Activated naive CD8-positive, alpha-beta T cell treated with anti-CD3 and anti-CD28 coated beads, Interleukin-2, amount 10 ng/mL, durations not matched to agents 7 days and 5 days (primary cell): ENCODE measurements at regions not wholly inside any gene's neighbourhood (a gene's known extent, or its start where the extent isn't known, plus 50 kb on each side); places are given as distances from the start of the nearest gene placed in this dataset.

ENCODE experiments used
- ATAC-seq: fragments of 150-1000 bp; cut with Tn5 transposase; one replicate; pipeline ENCODE4 v1.10.0; 2021; ENCODE audit warnings: low read depth, moderate library complexity
- POLR2A ChIA-PET: fragments of 350-600 bp; sonication (Branson Sonifier 250); formaldehyde crosslinking; loops from one replicate; lab custom pipeline; 2021; ENCODE audit warnings: antibody characterized with exemption; lab: Charles Lee
- DNase-seq: peaks from one replicate; pipeline ENCODE4 v3.0.0; 2021
- H3K27ac Mint-ChIP-seq: one replicate; pipeline ENCODE4 v1.8.0; 2022; ENCODE audit warnings: mild to moderate bottlenecking, mixed read lengths
- H3K27me3 Mint-ChIP-seq: one replicate; pipeline ENCODE4 v1.8.0; 2022; ENCODE audit warnings: mild to moderate bottlenecking, moderate library complexity, mixed read lengths
- H3K36me3 Mint-ChIP-seq: one replicate; pipeline ENCODE4 v1.8.0; 2021; ENCODE audit warnings: mild to moderate bottlenecking, mixed read lengths
- H3K4me1 Mint-ChIP-seq: one replicate; pipeline ENCODE4 v1.8.0; 2021; ENCODE audit warnings: mixed read lengths
- H3K4me3 Mint-ChIP-seq: one replicate; pipeline ENCODE4 v1.8.0; 2022; ENCODE audit warnings: mild to moderate bottlenecking, moderate library complexity, mixed read lengths
- H3K9me3 Mint-ChIP-seq: one replicate; pipeline ENCODE4 v1.8.0; 2021; ENCODE audit warnings: mixed read lengths

GRCh38 chr4:124481123-124481522 lies 231.4 kb downstream of the ANKRD50 start:
- no peak overlapping the region for H3K27ac Mint-ChIP-seq
- POLR2A ChIA-PET, result no interaction called here
- no peaks in the 10 kb centered on the region for H3K4me1 Mint-ChIP-seq
- H3K36me3 Mint-ChIP-seq, result no peaks in the 10 kb centered on the region
- DNase-seq, result no peak
- no peak overlapping the region for H3K4me3 Mint-ChIP-seq
- no peak for ATAC-seq
- peaks cover 1% of the 10 kb centered on the region for H3K27me3 Mint-ChIP-seq
- no peaks in the 10 kb centered on the region for H3K9me3 Mint-ChIP-seq

GRCh38 chr4:124483048-124483906 lies 229.3 kb downstream of the ANKRD50 start:
- ATAC-seq (no peak), DNase-seq (no peak)
- POLR2A ChIA-PET, result no interaction called here
- H3K4me1 Mint-ChIP-seq, result no peaks in the 10 kb centered on the region
- no peaks in the 10 kb centered on the region for H3K9me3 Mint-ChIP-seq
- H3K36me3 Mint-ChIP-seq, result no peaks in the 10 kb centered on the region
- H3K4me3 Mint-ChIP-seq, result no peak overlapping the region
- H3K27me3 Mint-ChIP-seq, result peaks cover 3% of the 10 kb centered on the region
- H3K27ac Mint-ChIP-seq, result no peak overlapping the region

DNA sequence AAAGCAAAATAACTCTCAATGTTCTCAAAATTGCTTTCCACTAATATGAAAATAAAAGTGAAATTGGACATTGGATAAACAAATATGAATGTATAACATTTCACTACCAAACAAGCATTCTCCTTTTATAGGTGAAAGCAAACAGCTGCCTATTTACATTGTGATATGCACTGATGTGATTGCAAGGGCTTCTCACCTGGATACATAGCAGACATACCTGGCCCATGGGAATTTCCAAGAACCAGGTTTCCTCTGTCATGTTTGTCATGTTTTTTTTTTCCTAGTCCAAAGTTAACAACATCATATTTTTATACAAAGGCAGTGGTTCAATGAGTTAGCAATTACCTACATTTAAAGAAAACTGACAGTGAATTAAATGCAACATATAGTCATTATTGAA lies 228.5 kb downstream of the ANKRD50 start:
- POLR2A ChIA-PET, result no interaction called here
- no peak overlapping the region for H3K4me3 Mint-ChIP-seq
- H3K9me3 Mint-ChIP-seq, result no peaks in the 10 kb centered on the region
- no peaks in the 10 kb centered on the region for H3K4me1 Mint-ChIP-seq
- DNase-seq (no peak), ATAC-seq (no peak)
- no peaks in the 10 kb centered on the region for H3K36me3 Mint-ChIP-seq
- H3K27ac Mint-ChIP-seq, result no peak overlapping the region
- peaks cover 3% of the 10 kb centered on the region for H3K27me3 Mint-ChIP-seq

DNA sequence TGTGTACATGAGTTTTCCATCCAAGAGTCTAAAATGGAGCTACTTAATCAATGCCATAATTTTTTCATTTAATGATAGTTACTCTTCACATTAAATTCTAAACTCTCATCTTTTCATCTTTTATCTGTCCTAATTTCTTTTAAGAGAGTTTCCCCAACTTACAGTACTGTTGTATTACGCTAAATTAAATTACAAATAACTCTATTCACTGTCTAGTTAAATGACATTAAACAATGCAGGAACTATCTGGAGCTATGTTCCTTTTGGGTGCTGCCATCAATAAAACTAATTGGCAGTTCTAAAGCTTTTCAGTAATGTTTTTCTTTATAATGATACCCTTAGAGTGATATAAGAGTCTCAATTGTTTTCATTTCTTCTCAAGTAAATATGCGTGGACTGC lies 227.6 kb downstream of the ANKRD50 start:
- Mint-ChIP-seq H3K4me3 (no peak overlapping the region), H3K4me1 (no peaks in the 10 kb centered on the region), H3K27me3 (peaks cover 3% of the 10 kb centered on the region), H3K9me3 (no peaks in the 10 kb centered on the region), H3K36me3 (no peaks in the 10 kb centered on the region), H3K27ac (no peak overlapping the region)
- no peak for ATAC-seq
- no peak for DNase-seq
- POLR2A ChIA-PET, result no interaction called here

- ATAC-seq, result no peak
Observed at GRCh38 chr4:124486423-124486822, 226.1 kb downstream of the ANKRD50 start.

GRCh38 chr4:124487651-124488050 lies 224.9 kb downstream of the ANKRD50 start:
- peaks cover 3% of the 10 kb centered on the region for H3K27me3 Mint-ChIP-seq
- POLR2A ChIA-PET, result no interaction called here
- ATAC-seq (no peak), DNase-seq (no peak)
- no peaks in the 10 kb centered on the region for H3K9me3 Mint-ChIP-seq
- no peak overlapping the region for H3K27ac Mint-ChIP-seq
- H3K4me3 Mint-ChIP-seq, result no peak overlapping the region
- no peaks in the 10 kb centered on the region for H3K36me3 Mint-ChIP-seq
- H3K4me1 Mint-ChIP-seq, result no peaks in the 10 kb centered on the region

More at GRCh38 chr4:124486423-124486822, 226.1 kb downstream of the ANKRD50 start:
- Mint-ChIP-seq H3K36me3 (no peaks in the 10 kb centered on the region), H3K27ac (no peak overlapping the region), H3K4me3 (no peak overlapping the region), H3K9me3 (no peaks in the 10 kb centered on the region), H3K27me3 (peaks cover 3% of the 10 kb centered on the region), H3K4me1 (no peaks in the 10 kb centered on the region)
- no peak for DNase-seq
- POLR2A ChIA-PET, result no interaction called here

DNA sequence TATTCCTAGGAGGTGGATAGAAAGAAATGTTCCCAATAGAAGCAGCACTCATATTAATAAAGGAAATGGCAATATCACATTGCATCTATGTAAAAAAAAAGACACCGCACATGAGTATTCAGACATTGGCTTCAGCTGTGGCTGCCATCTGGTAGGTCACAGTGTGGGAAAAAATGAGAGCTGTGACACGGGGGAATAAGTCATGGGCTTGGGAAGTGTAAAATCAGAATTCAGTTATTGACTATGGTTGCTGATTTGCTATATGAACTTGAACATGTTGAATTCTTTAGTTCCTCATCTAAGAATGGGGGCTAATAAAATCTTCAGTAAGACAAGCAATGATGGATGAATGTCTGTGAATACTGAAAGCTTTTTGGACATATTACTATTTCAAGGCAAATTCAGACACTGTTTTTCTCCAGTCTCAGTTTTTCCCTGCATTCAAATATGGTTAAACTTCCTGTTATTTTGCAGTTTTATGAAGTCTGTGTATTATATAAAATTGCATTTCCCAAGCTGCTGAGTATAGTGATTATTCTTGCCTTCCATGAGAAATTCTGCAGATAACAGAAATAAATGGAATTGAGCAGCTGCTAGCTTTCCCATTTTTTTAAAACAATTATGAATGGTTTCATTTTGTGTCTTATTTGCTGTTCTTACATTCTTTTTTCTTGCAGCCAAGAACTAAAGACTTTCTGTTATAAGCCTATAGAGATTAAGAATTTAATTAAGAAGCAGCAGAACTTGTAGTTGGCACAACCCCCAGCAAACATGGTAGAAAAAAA lies 221.0 kb downstream of the ANKRD50 start:
- no peak overlapping the region for H3K4me3 Mint-ChIP-seq
- DNase-seq, result no peak
- no peaks in the 10 kb centered on the region for H3K27me3 Mint-ChIP-seq

GRCh38 chr4:124499261-124499660 lies 213.3 kb downstream of the ANKRD50 start:
- H3K36me3 Mint-ChIP-seq, result no peaks in the 10 kb centered on the region
- POLR2A ChIA-PET, result no interaction called here
- H3K4me3 Mint-ChIP-seq, result no peak overlapping the region
- no peaks in the 10 kb centered on the region for H3K27me3 Mint-ChIP-seq
- ATAC-seq, result no peak
- H3K27ac Mint-ChIP-seq, result no peak overlapping the region
- DNase-seq, result no peak
- H3K9me3 Mint-ChIP-seq, result no peaks in the 10 kb centered on the region
- H3K4me1 Mint-ChIP-seq, result no peaks in the 10 kb centered on the region

More for the DNA sequence above, 221.0 kb downstream of the ANKRD50 start:
- no peaks in the 10 kb centered on the region for H3K9me3 Mint-ChIP-seq
- H3K27ac Mint-ChIP-seq, result no peak overlapping the region
- no peaks in the 10 kb centered on the region for H3K4me1 Mint-ChIP-seq
- H3K36me3 Mint-ChIP-seq, result no peaks in the 10 kb centered on the region
- ATAC-seq, result no peak
- POLR2A ChIA-PET, result no interaction called here

GRCh38 chr4:124501576-124501975 lies 211.0 kb downstream of the ANKRD50 start:
- Mint-ChIP-seq H3K27ac (no peak overlapping the region), H3K4me3 (no peak overlapping the region), H3K4me1 (no peaks in the 10 kb centered on the region), H3K36me3 (no peaks in the 10 kb centered on the region), H3K27me3 (no peaks in the 10 kb centered on the region), H3K9me3 (no peaks in the 10 kb centered on the region)
- DNase-seq (no peak), ATAC-seq (no peak)
- POLR2A ChIA-PET, result no interaction called here

DNA sequence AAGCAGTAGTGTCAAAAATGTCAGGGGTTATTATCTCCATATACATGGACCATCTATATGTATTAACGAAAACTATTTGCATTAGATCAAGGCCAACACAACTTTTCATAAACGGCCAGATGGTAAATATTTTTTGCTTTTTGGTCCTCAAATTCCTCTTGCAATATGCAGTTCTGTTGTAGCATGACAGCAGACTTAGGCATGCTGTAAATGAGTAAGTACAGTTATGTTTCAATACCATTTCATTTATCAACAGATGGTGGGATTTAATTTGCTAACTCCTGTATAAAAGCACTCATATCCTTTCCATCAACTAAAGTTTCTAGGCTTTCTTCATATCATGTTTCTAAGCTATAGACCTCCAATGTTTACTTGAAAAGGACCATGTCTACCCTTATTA lies 208.1 kb downstream of the ANKRD50 start:
- H3K27me3 Mint-ChIP-seq, result no peaks in the 10 kb centered on the region
- no peaks in the 10 kb centered on the region for H3K9me3 Mint-ChIP-seq
- ATAC-seq (no peak), DNase-seq (no peak)
- H3K4me3 Mint-ChIP-seq, result no peak overlapping the region
- no peaks in the 10 kb centered on the region for H3K4me1 Mint-ChIP-seq
- POLR2A ChIA-PET, result no interaction called here
- H3K36me3 Mint-ChIP-seq, result no peaks in the 10 kb centered on the region
- H3K27ac Mint-ChIP-seq, result no peak overlapping the region

GRCh38 chr4:124505211-124505610 lies 207.3 kb downstream of the ANKRD50 start:
- POLR2A ChIA-PET, result no interaction called here
- H3K27ac Mint-ChIP-seq, result no peak overlapping the region
- H3K9me3 Mint-ChIP-seq, result no peaks in the 10 kb centered on the region

DNA sequence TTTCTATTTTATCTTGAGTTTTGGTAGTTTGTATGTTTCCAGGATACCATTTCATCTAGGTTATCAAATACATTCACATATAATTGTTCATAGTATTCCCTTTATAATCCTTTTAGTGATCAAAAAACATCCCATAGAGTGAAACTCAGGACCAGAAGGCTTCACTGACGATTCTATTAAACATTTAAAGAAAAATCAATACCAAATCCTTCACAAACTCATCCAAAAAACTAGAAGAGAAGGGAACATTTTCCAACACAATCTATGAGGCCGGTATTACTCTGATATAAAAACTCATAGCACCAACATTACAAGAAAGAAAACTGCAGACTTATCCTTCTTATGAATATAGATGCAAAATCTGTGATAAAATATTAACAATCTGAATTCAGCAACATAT lies 203.4 kb downstream of the ANKRD50 start:
- H3K4me3 Mint-ChIP-seq, result no peak overlapping the region
- no peak overlapping the region for H3K27ac Mint-ChIP-seq
- H3K36me3 Mint-ChIP-seq, result no peaks in the 10 kb centered on the region
- no peaks in the 10 kb centered on the region for H3K9me3 Mint-ChIP-seq
- H3K27me3 Mint-ChIP-seq, result no peaks in the 10 kb centered on the region
- H3K4me1 Mint-ChIP-seq, result no peaks in the 10 kb centered on the region
- POLR2A ChIA-PET, result no interaction called here
- ATAC-seq (no peak), DNase-seq (no peak)

More at GRCh38 chr4:124505211-124505610, 207.3 kb downstream of the ANKRD50 start:
- DNase-seq, result no peak
- no peaks in the 10 kb centered on the region for H3K36me3 Mint-ChIP-seq
- H3K4me1 Mint-ChIP-seq, result no peaks in the 10 kb centered on the region
- no peaks in the 10 kb centered on the region for H3K27me3 Mint-ChIP-seq
- ATAC-seq, result no peak
- H3K4me3 Mint-ChIP-seq, result no peak overlapping the region

DNA sequence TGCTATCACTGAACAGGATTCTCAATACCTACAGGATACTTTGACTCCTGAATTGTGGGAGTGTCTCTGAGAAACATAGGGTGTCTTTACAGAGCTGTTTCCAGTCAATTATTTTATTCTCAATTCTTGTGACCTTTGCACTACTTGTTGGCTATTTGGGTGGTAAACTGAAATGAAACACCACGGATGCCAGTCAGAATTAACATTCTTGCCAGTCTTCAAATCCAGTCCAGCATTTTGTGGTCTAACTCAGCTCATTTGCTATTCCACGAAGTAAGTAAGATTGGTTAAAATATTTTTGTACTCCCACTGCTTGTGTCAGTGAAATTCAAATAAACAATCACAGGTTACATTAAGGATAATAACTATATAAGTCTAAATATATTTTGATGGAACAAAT lies 197.9 kb downstream of the ANKRD50 start:
- H3K27me3 Mint-ChIP-seq, result no peaks in the 10 kb centered on the region

DNA sequence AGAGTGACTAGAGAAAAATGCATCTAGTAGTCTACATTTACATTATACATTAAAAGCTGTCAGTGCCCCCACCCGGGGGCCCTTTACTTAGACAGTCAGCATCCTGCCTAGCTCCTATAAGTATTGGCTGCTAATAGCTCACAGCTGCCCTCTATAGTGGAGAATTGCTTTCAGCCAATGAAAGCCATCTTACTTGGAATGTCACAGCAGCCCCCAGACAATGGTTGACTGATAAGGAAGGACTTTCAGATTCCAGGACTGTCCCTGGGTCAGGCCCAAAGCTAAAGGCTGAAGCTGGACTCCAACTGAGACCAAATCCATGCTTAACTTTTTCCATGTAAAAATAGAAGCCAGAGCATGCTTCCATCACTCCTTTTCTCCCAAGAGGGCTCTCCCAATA lies 196.9 kb downstream of the ANKRD50 start:
- H3K36me3 Mint-ChIP-seq, result no peaks in the 10 kb centered on the region
- H3K4me1 Mint-ChIP-seq, result no peaks in the 10 kb centered on the region
- H3K27me3 Mint-ChIP-seq, result no peaks in the 10 kb centered on the region
- ATAC-seq (no peak), DNase-seq (no peak)
- no peaks in the 10 kb centered on the region for H3K9me3 Mint-ChIP-seq
- POLR2A ChIA-PET, result no interaction called here
- no peak overlapping the region for H3K27ac Mint-ChIP-seq
- H3K4me3 Mint-ChIP-seq, result no peak overlapping the region

More for the DNA sequence above, 197.9 kb downstream of the ANKRD50 start:
- H3K36me3 Mint-ChIP-seq, result no peaks in the 10 kb centered on the region
- H3K27ac Mint-ChIP-seq, result no peak overlapping the region
- ATAC-seq (no peak), DNase-seq (no peak)
- H3K4me1 Mint-ChIP-seq, result no peaks in the 10 kb centered on the region
- no peak overlapping the region for H3K4me3 Mint-ChIP-seq
- POLR2A ChIA-PET, result no interaction called here
- no peaks in the 10 kb centered on the region for H3K9me3 Mint-ChIP-seq
